Choroid plexus epithelial cell (primary cell): ENCODE measurements at regions not wholly inside any gene's neighbourhood (a gene's known extent, or its start where the extent isn't known, plus 50 kb on each side); places are given as distances from the start of the nearest gene placed in this dataset.

Experiments
- DNase-seq: peaks from one replicate; pipeline ENCODE4 v3.0.0-alpha.2; 2010; ENCODE audit warnings: low read depth
- H3K4me3 ChIP-seq: 2 replicates; pipeline ENCODE4 v1.5.1; 2011; ENCODE audit warnings: low read depth, mild to moderate bottlenecking, control low read depth, low read length, moderate library complexity
- TF ChIP-seq, protein P1 (sequence below): conservative IDR thresholded peaks from 2 replicates; pipeline ENCODE4 v1.5.1; 2011; ENCODE audit warnings: low read depth, mild to moderate bottlenecking, control low read depth, inconsistent platforms, low read length, moderate library complexity

DNA sequence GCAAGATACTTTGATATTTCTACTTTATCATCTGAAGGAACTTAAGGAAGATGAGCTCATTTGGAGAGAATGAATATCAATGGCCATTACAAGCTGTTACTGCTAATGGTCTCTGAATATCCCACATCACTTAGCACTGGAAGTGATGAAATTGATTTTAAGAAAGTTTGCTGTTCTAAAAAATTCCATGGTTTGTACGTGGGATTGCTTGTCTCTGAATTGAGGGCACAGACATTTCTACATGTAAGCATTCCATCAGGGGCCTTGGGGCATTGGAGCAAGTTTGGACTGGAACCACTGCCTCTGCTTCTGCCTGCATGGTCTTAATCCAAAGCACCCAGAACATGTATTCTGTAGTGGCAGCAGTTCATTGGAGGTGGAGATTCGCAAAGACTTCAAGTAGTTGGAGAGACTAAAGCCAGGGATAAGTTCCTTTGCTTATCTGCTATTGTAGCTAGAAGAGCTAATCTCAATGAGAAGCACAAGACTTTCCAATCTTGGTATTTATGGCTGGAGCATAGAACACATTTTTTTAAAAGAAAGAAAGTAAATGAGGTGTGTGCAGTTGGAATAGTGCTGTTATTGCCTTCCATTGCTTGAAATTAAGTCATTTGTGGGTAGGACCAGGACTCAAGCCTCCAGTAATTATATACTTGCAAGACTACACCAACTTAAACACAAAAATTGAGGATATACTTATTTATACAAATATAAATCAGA, 424.2 kb downstream of the SPATA31D1 start:
- no peak for DNase-seq
- no peak overlapping the region for H3K4me3 ChIP-seq
- TF ChIP-seq, protein P1, sequence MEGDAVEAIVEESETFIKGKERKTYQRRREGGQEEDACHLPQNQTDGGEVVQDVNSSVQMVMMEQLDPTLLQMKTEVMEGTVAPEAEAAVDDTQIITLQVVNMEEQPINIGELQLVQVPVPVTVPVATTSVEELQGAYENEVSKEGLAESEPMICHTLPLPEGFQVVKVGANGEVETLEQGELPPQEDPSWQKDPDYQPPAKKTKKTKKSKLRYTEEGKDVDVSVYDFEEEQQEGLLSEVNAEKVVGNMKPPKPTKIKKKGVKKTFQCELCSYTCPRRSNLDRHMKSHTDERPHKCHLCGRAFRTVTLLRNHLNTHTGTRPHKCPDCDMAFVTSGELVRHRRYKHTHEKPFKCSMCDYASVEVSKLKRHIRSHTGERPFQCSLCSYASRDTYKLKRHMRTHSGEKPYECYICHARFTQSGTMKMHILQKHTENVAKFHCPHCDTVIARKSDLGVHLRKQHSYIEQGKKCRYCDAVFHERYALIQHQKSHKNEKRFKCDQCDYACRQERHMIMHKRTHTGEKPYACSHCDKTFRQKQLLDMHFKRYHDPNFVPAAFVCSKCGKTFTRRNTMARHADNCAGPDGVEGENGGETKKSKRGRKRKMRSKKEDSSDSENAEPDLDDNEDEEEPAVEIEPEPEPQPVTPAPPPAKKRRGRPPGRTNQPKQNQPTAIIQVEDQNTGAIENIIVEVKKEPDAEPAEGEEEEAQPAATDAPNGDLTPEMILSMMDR: no peak

DNA sequence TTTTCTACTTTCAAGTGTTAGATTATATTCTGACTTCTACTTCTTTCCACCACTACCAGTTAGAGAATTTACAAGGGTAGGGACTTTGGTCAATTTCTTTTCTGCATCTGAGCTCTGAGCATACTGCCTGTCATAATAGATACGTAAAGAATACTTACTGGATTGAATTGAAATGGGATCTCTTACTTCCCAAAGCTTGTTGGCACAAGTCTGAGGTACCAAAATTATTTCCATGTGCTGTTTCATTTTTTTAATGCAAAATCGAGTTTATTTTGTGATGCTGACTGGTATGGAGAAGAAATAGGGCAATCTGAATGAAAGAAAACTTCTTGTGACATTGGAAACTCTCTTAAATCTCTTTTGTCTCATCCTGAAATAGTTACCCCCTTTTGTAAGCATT, 428.9 kb downstream of the SPATA31D1 start:
- no peak for DNase-seq
- TF ChIP-seq, protein P1: no peak
- H3K4me3 ChIP-seq: no peak overlapping the region

DNA sequence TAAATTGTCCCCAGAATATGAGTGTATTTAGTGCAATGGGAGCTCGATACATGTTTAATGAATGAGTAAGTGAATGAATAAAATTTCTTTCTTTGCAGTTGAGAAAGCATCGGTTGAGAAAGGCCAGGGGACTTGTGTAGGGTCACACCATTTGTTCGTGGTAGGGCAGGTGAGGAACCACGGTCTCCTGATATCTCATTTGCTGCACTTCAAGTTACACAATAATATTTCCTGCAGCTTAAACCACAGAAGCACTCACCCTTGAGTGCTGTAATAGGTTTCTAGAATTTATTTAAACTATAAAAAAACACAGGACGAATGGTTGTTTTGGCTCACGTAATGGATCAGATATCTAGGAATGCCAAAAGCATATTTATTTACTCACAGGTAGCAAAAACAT, 429.8 kb downstream of the SPATA31D1 start:
- TF ChIP-seq, protein P1: no peak
- peak; percentile 65 for DNase-seq
- no peak overlapping the region for H3K4me3 ChIP-seq

DNA sequence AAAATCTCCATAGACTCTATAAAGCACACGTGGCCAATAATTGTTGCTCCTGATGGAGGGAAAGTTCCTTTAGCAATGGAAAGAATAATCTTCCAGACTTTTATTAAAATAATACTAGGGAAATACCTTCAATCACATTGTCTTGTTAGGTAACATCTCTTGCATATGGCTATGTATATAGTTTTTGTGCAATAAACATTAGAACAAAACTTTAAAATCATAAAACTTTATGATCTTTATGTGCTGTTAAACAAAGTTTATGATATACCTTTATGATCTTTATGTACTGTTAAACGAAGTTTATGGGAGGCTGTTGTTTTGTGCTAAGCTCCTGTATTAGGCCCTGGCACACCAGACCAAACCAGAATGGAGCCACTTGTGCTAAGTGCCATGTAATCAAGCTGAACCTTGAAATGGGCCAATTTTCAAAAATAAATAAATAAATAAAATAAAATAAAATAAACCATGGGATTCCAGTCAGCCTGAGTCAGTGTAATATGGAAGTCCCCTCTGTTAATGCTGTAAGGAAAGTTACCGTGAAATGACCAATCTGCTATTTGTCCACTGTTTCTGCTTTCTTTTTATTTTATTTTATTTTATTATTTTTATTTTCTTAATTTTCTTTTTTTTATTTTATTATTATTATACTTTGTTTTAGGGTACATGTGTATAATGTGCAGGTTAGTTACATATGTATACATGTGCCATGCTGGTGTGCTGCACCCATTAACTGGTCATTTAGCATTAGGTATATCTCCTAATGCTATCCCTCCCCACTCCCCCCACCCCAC, 431.3 kb downstream of the SPATA31D1 start:
- no peak overlapping the region for H3K4me3 ChIP-seq
- TF ChIP-seq, protein P1: no peak
- DNase-seq: no peak

DNA sequence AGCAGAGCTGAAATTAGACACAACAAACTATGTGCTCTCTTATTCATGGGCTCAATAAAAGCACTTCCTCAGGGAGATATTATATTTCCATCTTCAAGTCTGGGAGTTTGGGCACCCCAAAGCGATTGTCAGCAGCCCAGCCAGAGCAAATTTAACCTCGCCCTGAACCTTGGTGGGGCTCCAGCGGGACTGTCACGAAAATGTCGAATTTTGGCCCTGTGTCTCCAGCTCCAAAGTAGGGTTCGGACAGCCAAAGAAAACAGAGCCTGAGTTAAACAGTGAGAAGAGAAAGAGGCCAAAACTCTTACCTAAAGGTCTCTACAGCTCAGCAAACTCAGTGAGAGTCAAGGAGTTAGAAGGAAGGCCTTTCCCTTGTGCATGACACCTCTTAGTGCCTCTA, 432.9 kb downstream of the SPATA31D1 start:
- peak; percentile 9 for DNase-seq
- TF ChIP-seq, protein P1: no peak

DNA sequence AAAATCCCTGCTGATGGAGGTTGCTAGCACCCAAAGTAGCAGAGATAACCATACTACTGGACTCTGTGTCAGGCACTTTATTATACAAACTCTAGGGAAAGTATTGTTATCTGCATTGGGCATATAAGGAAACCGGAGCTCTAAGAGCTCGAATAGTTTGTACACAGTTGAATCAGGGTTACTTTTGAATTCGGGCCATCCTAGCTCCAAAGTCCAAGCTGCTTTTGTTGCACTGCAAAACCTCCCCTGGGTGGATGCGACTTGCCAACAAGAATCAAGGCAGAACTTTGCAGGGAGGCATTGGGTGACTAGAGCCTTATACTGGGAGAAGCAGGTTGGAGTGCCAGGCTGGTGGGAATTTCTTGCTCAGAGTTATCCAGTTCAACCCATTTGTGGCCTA, 435.1 kb downstream of the SPATA31D1 start:
- TF ChIP-seq, protein P1: no peak
- H3K4me3 ChIP-seq: no peak overlapping the region
- DNase-seq: no peak

More for the DNA sequence above, 432.9 kb downstream of the SPATA31D1 start:
- no peak overlapping the region for H3K4me3 ChIP-seq
